Kidney capillary endothelial cell (primary cell): ENCODE measurements at regions not wholly inside any gene's neighbourhood (a gene's known extent, or its start where the extent isn't known, plus 50 kb on each side); places are given as distances from the start of the nearest gene placed in this dataset.

Experiments used
- DNase-seq: peaks from one replicate; pipeline ENCODE4 v3.0.0-alpha.2; 2018; ENCODE audit warnings: low spot score

- DNase-seq, result no peak
Measured at GRCh38 chr12:24278832-24279231, 329.4 kb upstream of the SOX5 start.

- DNase-seq, result no peak
Measured at GRCh38 chr12:24270965-24271364, 321.5 kb upstream of the SOX5 start.

- no peak for DNase-seq
Measured at GRCh38 chr12:24270464-24270863, 321.0 kb upstream of the SOX5 start.

GRCh38 chr12:24268663-24269186, 319.3 kb upstream of the SOX5 start:
- no peak for DNase-seq

GRCh38 chr12:24266982-24267381, 317.5 kb upstream of the SOX5 start:
- DNase-seq, result no peak

GRCh38 chr12:24256684-24257083, 307.2 kb upstream of the SOX5 start:
- no peak for DNase-seq

- DNase-seq, result no peak
Measured at GRCh38 chr12:24255920-24256665, 306.6 kb upstream of the SOX5 start.

GRCh38 chr12:24252602-24253001, 303.1 kb upstream of the SOX5 start:
- no peak for DNase-seq

- DNase-seq, result no peak
Measured at GRCh38 chr12:24246934-24247333, 297.5 kb upstream of the SOX5 start.

- no peak for DNase-seq
Measured at GRCh38 chr12:24246376-24246775, 296.9 kb upstream of the SOX5 start.

- DNase-seq, result no peak
Measured at GRCh38 chr12:24244801-24245200, 295.3 kb upstream of the SOX5 start.

GRCh38 chr12:24244231-24244630, 294.8 kb upstream of the SOX5 start:
- no peak for DNase-seq

- no peak for DNase-seq
Measured at GRCh38 chr12:24240707-24241106, 291.2 kb upstream of the SOX5 start.

- DNase-seq, result no peak
Measured at GRCh38 chr12:24233519-24234246, 284.2 kb upstream of the SOX5 start.

GRCh38 chr12:24232531-24232930, 283.1 kb upstream of the SOX5 start:
- no peak for DNase-seq

GRCh38 chr12:24231298-24231697, 281.8 kb upstream of the SOX5 start:
- DNase-seq, result no peak

GRCh38 chr12:24230061-24230701, 280.7 kb upstream of the SOX5 start:
- DNase-seq, result no peak

- no peak for DNase-seq
Measured at GRCh38 chr12:24229031-24229700, 279.7 kb upstream of the SOX5 start.

- no peak for DNase-seq
Measured at GRCh38 chr12:24228371-24228770, 278.9 kb upstream of the SOX5 start.

GRCh38 chr12:24227551-24227950, 278.1 kb upstream of the SOX5 start:
- DNase-seq, result no peak

GRCh38 chr12:24226745-24227350, 277.4 kb upstream of the SOX5 start:
- peak; percentile 65 for DNase-seq

- DNase-seq, result no peak
Measured at GRCh38 chr12:24224401-24224800, 274.9 kb upstream of the SOX5 start.
